GM18511 (cell line): ENCODE measurements at regions not wholly inside any gene's neighbourhood (a gene's known extent, or its start where the extent isn't known, plus 50 kb on each side); places are given as distances from the start of the nearest gene placed in this dataset.

Source experiments
- ATAC-seq: cut with Tn5 transposase; IDR thresholded peaks from one replicate; pipeline ENCODE4 v1.9.1; 2021; ENCODE audit warnings: mild to moderate bottlenecking, moderate library complexity; ENCODE audit not compliant: unreplicated experiment

GRCh38 chr2:137823196-137823595, 141.1 kb upstream of the HNMT start:
- ATAC-seq = no peak

GRCh38 chr2:137824501-137824900, 139.8 kb upstream of the HNMT start:
- ATAC-seq = no peak

GRCh38 chr2:137826373-137827372, 137.6 kb upstream of the HNMT start:
- peak; percentile 98 for ATAC-seq

- no peak for ATAC-seq
Measured at GRCh38 chr2:137828624-137829023, 135.6 kb upstream of the HNMT start.

GRCh38 chr2:137829251-137829650, 135.0 kb upstream of the HNMT start:
- ATAC-seq = no peak

GRCh38 chr2:137834760-137835379, 129.4 kb upstream of the HNMT start:
- ATAC-seq = no peak

GRCh38 chr2:137836671-137837070, 127.6 kb upstream of the HNMT start:
- no peak for ATAC-seq

GRCh38 chr2:137837830-137838229, 126.4 kb upstream of the HNMT start:
- ATAC-seq = no peak

GRCh38 chr2:137838255-137839092, 125.8 kb upstream of the HNMT start:
- peak; percentile 78 for ATAC-seq

- ATAC-seq = no peak
Measured at GRCh38 chr2:137842430-137842829, 121.8 kb upstream of the HNMT start.

GRCh38 chr2:137842952-137843351, 121.3 kb upstream of the HNMT start:
- ATAC-seq = no peak

GRCh38 chr2:137845422-137845821, 118.9 kb upstream of the HNMT start:
- no peak for ATAC-seq

- no peak for ATAC-seq
Measured at GRCh38 chr2:137846993-137847392, 117.3 kb upstream of the HNMT start.

- ATAC-seq = no peak
Measured at GRCh38 chr2:137847443-137847842, 116.8 kb upstream of the HNMT start.

- ATAC-seq = no peak
Measured at GRCh38 chr2:137857881-137858280, 106.4 kb upstream of the HNMT start.

- ATAC-seq = no peak
Measured at GRCh38 chr2:137862651-137863050, 101.6 kb upstream of the HNMT start.

GRCh38 chr2:137865954-137866540, 98.2 kb upstream of the HNMT start:
- peak; percentile 54 for ATAC-seq

- peak; percentile 90 for ATAC-seq
Measured at GRCh38 chr2:137870682-137871081, 93.6 kb upstream of the HNMT start.

- peak; percentile 62 for ATAC-seq
Measured at GRCh38 chr2:137872577-137872976, 91.7 kb upstream of the HNMT start.

GRCh38 chr2:137873536-137874244, 90.6 kb upstream of the HNMT start:
- no peak for ATAC-seq
